Activated CD4-positive, alpha-beta T cell treated with anti-CD3 and anti-CD28 coated beads, Interleukin-2, amount 10 ng/mL, durations not matched to agents 24 days and 14 days (primary cell): ENCODE measurements at regions not wholly inside any gene's neighbourhood (a gene's known extent, or its start where the extent isn't known, plus 50 kb on each side); places are given as distances from the start of the nearest gene placed in this dataset.
A peak's percentile ranks its signal among the peaks of the same experiment; 100 is the strongest.

Experiments
- DNase-seq: peaks from one replicate; pipeline ENCODE4 v3.0.0; 2022
- H3K27ac Mint-ChIP-seq: one replicate; pipeline ENCODE4 v1.8.0; 2022; ENCODE audit warnings: mild to moderate bottlenecking, mixed read lengths
- H3K27me3 Mint-ChIP-seq: one replicate; pipeline ENCODE4 v1.8.0; 2022; ENCODE audit warnings: mixed read lengths
- H3K36me3 Mint-ChIP-seq: one replicate; pipeline ENCODE4 v1.8.0; 2022; ENCODE audit warnings: low read depth, mild to moderate bottlenecking, mixed read lengths
- H3K4me1 Mint-ChIP-seq: one replicate; pipeline ENCODE4 v1.8.0; 2021; ENCODE audit warnings: mixed read lengths
- H3K4me3 Mint-ChIP-seq: one replicate; pipeline ENCODE4 v1.8.0; 2022; ENCODE audit warnings: mild to moderate bottlenecking, moderate library complexity, mixed read lengths
- H3K9me3 Mint-ChIP-seq: one replicate; pipeline ENCODE4 v1.8.0; 2021; ENCODE audit warnings: mixed read lengths
- intact Hi-C: fragments of 100-400 bp; cut with micrococcal nuclease; formaldehyde crosslinking; loops from one replicate; pipeline ENCODE4 v1.15.1; 2023

DNA sequence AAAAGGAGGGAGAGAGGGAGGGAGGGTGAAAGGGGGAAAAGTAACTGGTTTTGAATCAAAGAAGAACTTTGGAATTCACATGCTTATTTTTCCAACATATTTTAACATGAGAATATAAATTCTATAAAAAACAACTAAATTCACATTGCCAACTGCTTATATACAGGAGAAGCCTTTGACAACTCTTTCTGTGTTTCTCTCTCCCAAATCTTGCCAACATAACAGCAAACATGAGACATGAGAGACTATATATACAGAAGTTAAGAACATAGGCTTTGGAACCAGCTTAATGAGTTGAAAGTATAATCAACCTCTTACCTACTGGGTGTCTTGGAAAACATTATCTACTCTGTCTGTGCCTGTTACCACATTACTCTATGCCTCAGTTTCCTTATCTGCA is 493.3 kb downstream of the RFC3 start:
- no peak overlapping the region for H3K4me3 Mint-ChIP-seq

DNA sequence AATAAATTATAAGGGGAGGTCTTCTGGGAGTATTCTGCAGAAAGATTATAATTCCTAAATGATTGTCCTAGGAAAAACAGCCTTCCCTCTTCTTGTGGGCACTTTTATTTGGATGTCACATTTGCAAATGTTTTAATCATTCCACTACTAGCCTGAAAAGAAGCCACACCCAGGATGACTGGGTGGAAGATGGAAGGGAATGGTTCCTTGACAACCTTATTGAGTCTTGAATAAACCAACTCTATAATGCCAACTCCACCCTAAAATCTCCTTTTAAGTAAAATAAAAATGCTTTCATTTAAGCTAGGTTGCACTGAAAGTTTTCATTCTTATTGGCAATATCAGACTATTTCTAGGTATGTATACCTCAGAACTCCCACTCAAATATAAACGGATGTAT is 494.6 kb downstream of the RFC3 start:
- H3K4me3 Mint-ChIP-seq: no peak overlapping the region
- H3K9me3 Mint-ChIP-seq: no peaks in the 10 kb centered on the region
- DNase-seq: no peak
- intact Hi-C loops: no loop called here
- H3K4me1 Mint-ChIP-seq: no peaks in the 10 kb centered on the region
- no peak overlapping the region for H3K27ac Mint-ChIP-seq
- H3K36me3 Mint-ChIP-seq: no peaks in the 10 kb centered on the region
- no peaks in the 10 kb centered on the region for H3K27me3 Mint-ChIP-seq

More for the DNA sequence above, 493.3 kb downstream of the RFC3 start:
- H3K9me3 Mint-ChIP-seq: no peaks in the 10 kb centered on the region
- H3K4me1 Mint-ChIP-seq: no peaks in the 10 kb centered on the region
- no peak overlapping the region for H3K27ac Mint-ChIP-seq
- H3K27me3 Mint-ChIP-seq: no peaks in the 10 kb centered on the region
- H3K36me3 Mint-ChIP-seq: no peaks in the 10 kb centered on the region
- no peak for DNase-seq
- intact Hi-C loops: no loop called here

DNA sequence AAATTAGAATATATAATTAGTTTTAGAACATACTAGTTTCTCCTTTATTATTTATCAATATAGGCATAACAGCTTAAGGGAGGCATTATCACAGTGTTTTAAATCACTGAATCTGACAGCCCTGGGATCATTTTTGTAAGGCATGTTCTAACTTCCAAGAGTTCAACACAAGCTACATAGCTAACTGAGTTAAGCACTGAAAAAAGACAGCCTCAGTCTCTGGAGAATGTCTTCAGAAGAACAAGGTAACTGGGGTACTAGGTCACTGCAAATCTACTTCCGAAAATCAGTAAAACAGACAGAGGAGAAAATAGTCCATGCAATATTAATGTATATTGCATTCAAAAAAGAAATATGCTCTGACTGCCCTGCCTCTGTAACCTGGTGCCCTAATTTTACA is 502.1 kb downstream of the RFC3 start:
- intact Hi-C loops: no loop called here
- no peaks in the 10 kb centered on the region for H3K9me3 Mint-ChIP-seq
- H3K4me1 Mint-ChIP-seq: no peaks in the 10 kb centered on the region
- H3K27me3 Mint-ChIP-seq: no peaks in the 10 kb centered on the region
- no peaks in the 10 kb centered on the region for H3K36me3 Mint-ChIP-seq
- no peak overlapping the region for H3K27ac Mint-ChIP-seq
- peak; percentile 26 for DNase-seq
- H3K4me3 Mint-ChIP-seq: no peak overlapping the region

DNA sequence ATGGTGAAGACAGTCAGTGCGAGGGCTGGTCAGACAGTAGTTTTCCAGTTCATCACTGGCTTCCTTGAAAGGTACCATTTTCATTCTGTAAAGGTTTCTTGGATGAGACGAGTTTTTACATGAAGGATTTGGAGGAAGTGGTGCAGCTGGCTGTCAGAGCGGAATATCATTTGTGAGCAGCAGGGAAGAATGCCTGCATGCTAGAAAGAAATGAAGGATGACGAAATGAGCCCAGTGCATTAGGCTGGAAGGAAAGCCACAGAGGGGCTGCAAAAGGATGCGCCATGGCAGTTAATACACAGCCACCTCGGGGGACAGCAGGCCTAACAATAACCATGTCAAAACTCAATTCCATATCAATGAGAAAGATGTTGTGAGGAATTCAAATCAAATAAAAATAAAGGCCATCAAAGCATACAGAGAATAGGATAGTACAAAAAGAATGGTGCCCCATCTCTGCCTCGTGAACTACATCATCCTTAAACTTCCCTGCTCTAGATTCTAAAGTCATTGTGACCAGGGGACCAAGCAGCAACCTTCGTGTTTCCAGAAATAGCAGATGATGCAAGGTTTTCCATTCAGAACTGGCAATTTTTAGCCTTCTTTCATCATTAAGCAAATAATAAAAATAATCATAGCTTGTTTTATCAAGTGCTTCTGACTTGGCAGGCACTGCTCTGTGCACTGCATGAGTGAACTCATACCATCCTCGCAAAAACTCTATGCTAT is 504.2 kb downstream of the RFC3 start:
- H3K36me3 Mint-ChIP-seq: no peaks in the 10 kb centered on the region
- no peak overlapping the region for H3K4me3 Mint-ChIP-seq
- no peak for DNase-seq

DNA sequence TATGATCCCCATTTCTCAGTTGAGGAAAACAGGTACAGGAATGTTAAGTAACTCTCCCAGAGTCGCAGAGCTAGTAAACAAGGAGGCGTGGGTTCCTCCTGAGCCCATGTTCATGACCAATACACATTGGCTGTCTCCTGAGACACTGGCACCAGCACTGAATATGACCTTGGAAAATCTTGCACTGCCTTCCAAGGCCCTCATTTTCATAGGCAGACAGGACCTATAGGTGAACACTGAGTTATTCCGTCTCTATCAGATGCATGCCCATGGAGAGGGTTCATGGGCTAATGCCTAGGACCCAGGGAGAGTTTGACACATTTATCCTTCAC is 504.8 kb downstream of the RFC3 start:
- no peak for DNase-seq
- intact Hi-C loops: no loop called here
- H3K4me3 Mint-ChIP-seq: no peak overlapping the region
- no peaks in the 10 kb centered on the region for H3K4me1 Mint-ChIP-seq
- peaks cover 4% of the 10 kb centered on the region for H3K9me3 Mint-ChIP-seq
- H3K36me3 Mint-ChIP-seq: no peaks in the 10 kb centered on the region
- no peak overlapping the region for H3K27ac Mint-ChIP-seq
- no peaks in the 10 kb centered on the region for H3K27me3 Mint-ChIP-seq

More for the DNA sequence above, 504.2 kb downstream of the RFC3 start:
- H3K9me3 Mint-ChIP-seq: no peaks in the 10 kb centered on the region
- no peak overlapping the region for H3K27ac Mint-ChIP-seq
- intact Hi-C loops: no loop called here
- no peaks in the 10 kb centered on the region for H3K4me1 Mint-ChIP-seq
- no peaks in the 10 kb centered on the region for H3K27me3 Mint-ChIP-seq

DNA sequence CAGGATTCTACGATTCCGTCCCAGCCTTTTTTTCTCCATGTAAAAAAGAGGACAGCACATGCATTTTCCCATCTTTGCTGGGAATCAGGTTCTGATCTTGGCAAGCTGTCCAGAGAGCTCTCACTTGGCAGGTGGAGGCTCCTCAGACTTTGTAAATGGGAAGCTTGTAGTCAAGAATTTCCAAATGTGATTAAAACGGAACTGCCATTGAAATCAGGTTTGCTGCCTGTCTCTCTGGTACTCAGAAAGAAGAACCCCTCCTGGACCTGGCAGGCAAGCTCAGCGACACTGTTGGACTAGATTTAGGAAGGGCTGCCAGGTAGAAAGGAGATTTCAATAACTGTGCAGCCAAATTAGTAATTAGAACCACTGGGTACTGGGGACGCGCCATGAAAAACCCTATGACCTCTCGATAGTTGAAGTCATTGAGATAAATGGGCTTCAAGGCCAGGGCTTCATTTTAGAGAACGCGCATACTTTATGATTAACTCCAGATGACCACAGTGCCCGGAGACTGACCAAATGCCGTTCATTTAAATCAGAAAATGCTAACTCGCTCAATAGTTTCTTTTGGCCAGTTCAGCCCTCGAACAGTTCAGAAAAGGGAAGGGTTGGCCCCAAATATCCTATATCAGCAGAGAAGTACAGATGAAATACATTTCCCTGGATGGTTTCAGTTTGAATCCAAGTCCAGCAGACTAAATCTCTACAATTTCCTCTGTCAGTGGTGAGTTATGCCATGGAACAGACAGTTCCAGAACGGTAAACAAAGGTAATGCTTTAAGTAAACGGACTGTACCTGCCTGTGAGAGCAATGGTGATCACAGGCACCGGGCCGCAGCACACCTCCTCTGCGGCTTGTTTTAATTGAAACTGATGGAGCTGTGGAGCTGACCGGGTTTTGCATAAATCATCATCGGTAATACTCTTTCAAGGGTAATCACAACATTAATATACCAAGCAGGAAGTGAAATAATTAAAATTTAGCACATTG is 517.4 kb downstream of the RFC3 start:
- Mint-ChIP-seq H3K4me3 (no peak overlapping the region), H3K9me3 (peaks cover 12% of the 10 kb centered on the region), H3K4me1 (no peaks in the 10 kb centered on the region), H3K27ac (no peak overlapping the region), H3K36me3 (no peaks in the 10 kb centered on the region), H3K27me3 (no peaks in the 10 kb centered on the region)
- intact Hi-C loops: no loop called here
- DNase-seq: no peak

- Mint-ChIP-seq H3K36me3 (no peaks in the 10 kb centered on the region), H3K9me3 (peaks cover 4% of the 10 kb centered on the region), H3K27me3 (no peaks in the 10 kb centered on the region), H3K27ac (no peak overlapping the region), H3K4me1 (no peaks in the 10 kb centered on the region), H3K4me3 (no peak overlapping the region)
- intact Hi-C loops: no loop called here
- DNase-seq: no peak
These were observed 520.2 kb downstream of the RFC3 start for GRCh38 chr13:34338102-34338501.

DNA sequence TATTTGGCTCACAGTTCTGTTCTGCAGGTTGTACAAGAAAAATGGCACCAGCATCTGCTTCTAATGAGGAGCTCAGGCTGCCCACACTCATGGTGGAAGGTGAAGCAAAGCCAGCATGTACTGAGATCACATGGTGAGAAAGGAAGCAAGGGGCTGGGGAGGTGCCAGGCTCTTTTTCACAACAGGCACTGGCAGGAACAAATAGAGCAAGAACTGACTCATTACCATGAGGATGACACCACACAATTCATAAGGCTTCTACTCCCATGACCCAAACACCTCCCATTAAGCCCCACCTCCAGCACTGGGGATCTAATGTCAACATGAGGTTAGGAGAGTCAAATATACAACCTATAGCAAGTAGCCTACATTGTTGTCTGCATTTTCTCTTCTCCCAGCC is 522.6 kb downstream of the RFC3 start:
- Mint-ChIP-seq H3K27me3 (no peaks in the 10 kb centered on the region), H3K9me3 (peaks cover 12% of the 10 kb centered on the region), H3K4me3 (no peak overlapping the region), H3K4me1 (no peaks in the 10 kb centered on the region), H3K36me3 (no peaks in the 10 kb centered on the region), H3K27ac (no peak overlapping the region)
- no peak for DNase-seq
- intact Hi-C loops: no loop called here

DNA sequence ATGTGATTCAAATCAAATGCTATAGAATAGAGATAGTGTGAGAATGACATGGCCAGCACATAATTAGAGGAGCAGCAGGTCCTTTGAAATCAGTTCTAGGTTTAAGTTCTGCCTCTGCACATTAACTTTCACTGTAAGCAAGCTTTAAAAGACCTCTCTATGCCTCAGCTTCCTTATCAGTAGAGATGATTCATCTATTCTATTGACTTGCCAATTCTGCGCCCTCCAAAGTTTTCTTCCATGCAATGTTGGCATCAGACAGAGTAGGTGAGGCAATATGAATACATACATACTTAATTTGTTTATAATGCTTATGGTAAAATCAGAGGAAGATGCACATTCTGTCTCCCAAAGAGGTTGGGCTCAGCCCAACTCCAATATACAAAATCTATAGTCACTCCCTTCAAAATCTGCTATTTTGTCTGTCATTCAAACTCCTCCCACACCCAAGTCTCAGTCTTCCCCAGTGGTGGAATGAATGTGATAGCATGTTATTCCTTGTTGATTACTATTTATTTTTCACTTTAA is 525.5 kb downstream of the RFC3 start:
- intact Hi-C loops: no loop called here
- H3K4me1 Mint-ChIP-seq: no peaks in the 10 kb centered on the region
- H3K27ac Mint-ChIP-seq: no peak overlapping the region
- H3K4me3 Mint-ChIP-seq: no peak overlapping the region
- no peak for DNase-seq
- no peaks in the 10 kb centered on the region for H3K27me3 Mint-ChIP-seq
- H3K9me3 Mint-ChIP-seq: peaks cover 13% of the 10 kb centered on the region
- no peaks in the 10 kb centered on the region for H3K36me3 Mint-ChIP-seq

DNA sequence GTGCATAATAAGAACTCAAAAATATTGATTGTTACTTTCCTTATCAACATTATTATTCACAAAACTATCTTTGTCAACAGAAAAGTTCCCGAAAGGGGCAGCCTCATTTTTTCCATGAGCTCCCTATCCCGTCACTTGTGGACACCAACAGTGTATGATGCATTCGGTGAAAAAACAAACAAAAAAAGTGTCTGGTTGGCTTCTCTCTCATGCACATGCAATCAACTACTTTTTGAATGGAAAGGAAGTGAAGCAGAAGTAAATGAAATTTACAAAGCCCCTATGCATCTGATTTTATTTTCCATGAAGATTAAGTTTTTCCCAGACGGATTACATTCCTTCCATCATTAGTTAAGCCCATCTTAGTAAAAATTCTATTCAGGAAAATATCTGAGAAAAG is 526.9 kb downstream of the RFC3 start:
- DNase-seq: no peak
- H3K4me3 Mint-ChIP-seq: no peak overlapping the region
- H3K4me1 Mint-ChIP-seq: no peaks in the 10 kb centered on the region
- H3K27ac Mint-ChIP-seq: no peak overlapping the region
- H3K36me3 Mint-ChIP-seq: no peaks in the 10 kb centered on the region
- intact Hi-C loops: no loop called here
- H3K27me3 Mint-ChIP-seq: no peaks in the 10 kb centered on the region
- peaks cover 13% of the 10 kb centered on the region for H3K9me3 Mint-ChIP-seq

DNA sequence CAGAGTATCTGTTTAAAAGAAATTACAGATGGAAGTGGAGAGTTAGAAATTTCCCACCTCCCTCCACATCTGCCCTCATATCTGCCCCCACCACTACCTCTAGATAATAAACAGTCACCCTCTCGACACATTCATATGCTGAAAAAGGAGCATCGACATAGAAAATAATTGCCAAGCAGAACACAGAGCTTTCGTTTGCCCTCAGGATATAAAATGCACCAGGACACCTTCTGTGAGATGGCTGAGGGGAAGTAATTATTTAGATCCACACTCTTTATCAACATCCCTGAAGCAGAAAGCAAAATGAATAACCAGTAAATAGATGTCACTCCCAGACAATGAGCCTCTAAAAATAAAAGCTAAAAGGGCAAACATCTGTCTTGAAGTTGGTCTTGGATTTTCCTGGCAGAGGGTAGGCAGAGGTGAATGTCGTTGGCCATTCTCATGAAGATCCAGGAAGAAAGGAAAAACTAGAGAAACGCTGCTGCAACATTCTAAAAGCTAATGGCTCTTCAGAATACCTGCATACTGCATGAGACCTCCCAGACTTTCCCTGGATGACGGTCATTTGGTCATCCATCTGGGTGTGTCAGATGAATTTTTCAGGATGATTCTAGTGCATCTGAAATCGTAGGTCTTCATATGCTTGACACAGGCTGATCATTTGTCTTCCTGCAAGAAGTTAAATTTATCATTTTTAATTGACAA is 527.5 kb downstream of the RFC3 start:
- H3K27me3 Mint-ChIP-seq: no peaks in the 10 kb centered on the region
- no peak overlapping the region for H3K4me3 Mint-ChIP-seq
- H3K9me3 Mint-ChIP-seq: peaks cover 13% of the 10 kb centered on the region
- no peak for DNase-seq
- no peak overlapping the region for H3K27ac Mint-ChIP-seq
- no peaks in the 10 kb centered on the region for H3K36me3 Mint-ChIP-seq
- intact Hi-C loops: no loop called here
- no peaks in the 10 kb centered on the region for H3K4me1 Mint-ChIP-seq

DNA sequence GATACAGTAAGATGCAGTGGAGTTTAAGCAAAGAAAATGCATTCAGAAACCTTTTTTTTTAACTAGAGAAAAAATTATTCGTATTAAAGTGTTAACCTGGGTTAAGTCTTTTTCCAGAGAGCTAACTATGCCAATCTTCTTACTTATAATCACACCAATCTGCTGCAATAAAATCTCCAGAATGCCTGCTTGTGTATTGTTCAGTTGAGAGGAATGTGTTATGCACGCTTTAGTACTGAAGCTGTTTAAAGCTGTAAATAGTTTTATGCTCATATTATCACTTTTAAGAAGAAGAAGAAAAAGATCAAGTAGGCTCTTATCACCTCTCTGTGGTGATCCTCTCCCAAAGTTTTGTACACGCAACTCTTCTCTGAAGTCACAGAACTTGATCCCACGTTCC is 528.7 kb downstream of the RFC3 start:
- no peak for DNase-seq
- no peaks in the 10 kb centered on the region for H3K36me3 Mint-ChIP-seq
- no peaks in the 10 kb centered on the region for H3K27me3 Mint-ChIP-seq
- peaks cover 22% of the 10 kb centered on the region for H3K9me3 Mint-ChIP-seq
- intact Hi-C loops: no loop called here
- H3K27ac Mint-ChIP-seq: no peak overlapping the region
- no peak overlapping the region for H3K4me3 Mint-ChIP-seq
- no peaks in the 10 kb centered on the region for H3K4me1 Mint-ChIP-seq

DNA sequence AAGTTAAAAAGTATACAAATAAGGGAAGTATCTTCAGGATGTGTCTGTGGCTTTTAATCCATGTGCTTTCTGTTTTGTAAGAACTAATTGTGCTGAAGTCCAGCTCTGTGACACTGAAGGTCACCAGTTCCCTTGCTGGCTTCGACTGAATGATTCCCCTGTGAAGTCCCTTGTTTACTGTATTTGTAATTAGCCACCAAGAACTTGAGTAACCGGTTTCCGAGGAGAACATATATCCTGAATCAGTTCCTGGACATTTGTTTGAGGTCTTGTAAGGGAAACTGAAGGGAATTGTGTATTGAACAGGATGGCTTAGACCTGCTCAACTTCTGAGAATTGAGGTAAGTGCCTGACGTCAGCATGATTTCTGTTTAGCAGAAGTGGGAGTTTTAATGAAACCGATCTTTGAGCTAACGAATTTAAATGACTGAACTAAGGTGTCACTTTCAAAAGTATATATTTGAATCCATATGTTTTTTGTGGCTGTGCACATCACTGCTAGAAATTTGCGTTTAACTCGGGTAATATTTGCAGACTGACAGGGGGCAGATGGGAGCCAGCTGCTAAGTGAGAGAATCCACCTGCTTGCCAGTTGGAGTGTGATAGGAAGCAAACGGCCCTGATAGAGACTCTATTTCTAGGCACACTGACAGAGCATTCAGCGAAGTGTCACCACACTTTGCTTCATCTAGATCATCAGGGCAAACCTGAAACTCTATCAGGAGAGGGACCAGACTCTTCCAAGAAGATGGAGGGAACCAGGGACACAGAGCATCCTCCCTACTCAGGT is 530.0 kb downstream of the RFC3 start:
- H3K9me3 Mint-ChIP-seq: peaks cover 22% of the 10 kb centered on the region
- no peak overlapping the region for H3K27ac Mint-ChIP-seq
- no peaks in the 10 kb centered on the region for H3K27me3 Mint-ChIP-seq
- H3K36me3 Mint-ChIP-seq: no peaks in the 10 kb centered on the region
- intact Hi-C loops: no loop called here
- DNase-seq: no peak
- H3K4me1 Mint-ChIP-seq: no peaks in the 10 kb centered on the region
- H3K4me3 Mint-ChIP-seq: no peak overlapping the region
